NCI-H524 (cell line): ENCODE measurements at regions not wholly inside any gene's neighbourhood (a gene's known extent, or its start where the extent isn't known, plus 50 kb on each side); places are given as distances from the start of the nearest gene placed in this dataset.

ENCODE experiments used
- DNase-seq, 2 experiments: peaks; one replicate each; lab custom pipeline; 2025; lab: John Stamatoyannopoulos, UW

DNA sequence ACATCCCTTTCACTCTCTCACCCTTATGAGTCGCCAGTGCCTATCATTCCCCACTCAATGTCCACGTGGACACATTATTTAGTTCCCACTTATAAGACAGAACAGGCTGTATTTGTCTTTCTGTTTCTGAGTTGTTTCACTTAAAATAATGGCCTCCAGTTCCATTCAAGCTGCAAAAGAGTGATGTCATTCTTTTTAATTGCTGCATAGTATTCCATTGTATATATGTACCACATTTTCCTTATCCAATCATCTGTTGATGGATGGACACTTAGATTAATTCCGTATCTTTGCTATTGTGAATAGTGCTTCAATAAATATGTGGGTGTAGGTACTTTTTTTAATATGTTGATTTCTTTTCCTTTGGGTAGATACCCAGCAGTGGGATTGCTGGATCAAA lies 79.1 kb downstream of the ZNF365 start:
- DNase-seq: no peak

DNA sequence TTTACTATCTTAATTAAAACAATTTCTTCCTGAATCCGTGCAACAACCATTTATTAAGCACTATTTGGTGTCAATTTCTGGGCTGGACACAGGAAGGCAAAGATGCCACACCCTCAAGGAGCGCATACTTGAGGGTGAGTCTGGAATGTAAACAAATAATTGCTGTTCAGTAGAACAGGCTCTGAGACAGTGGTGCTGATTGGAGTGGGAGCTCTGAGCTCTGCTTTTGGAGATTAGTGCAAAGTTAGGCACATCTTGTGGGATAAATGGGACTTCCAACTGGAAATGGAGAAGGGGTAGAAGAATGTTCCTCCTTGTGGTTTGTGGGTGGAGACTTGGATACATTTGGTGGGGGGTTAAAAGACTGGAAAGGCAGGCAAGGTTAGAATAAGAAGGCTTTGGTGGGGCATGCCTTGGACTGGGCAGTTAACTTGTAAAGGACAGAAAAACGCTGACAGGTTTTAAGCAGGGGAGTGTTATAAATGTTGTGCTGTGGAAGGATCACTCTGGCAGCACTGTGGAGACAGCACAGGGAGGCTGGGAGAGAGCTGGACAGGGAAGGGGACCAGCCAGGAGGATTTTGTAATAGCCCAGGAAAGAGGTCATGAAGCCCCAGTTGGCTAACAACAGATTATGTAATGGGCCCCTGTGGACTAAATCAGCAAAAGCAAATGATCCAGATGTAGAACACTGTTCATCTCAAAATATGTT lies 80.7 kb downstream of the ZNF365 start:
- no peak for DNase-seq

DNA sequence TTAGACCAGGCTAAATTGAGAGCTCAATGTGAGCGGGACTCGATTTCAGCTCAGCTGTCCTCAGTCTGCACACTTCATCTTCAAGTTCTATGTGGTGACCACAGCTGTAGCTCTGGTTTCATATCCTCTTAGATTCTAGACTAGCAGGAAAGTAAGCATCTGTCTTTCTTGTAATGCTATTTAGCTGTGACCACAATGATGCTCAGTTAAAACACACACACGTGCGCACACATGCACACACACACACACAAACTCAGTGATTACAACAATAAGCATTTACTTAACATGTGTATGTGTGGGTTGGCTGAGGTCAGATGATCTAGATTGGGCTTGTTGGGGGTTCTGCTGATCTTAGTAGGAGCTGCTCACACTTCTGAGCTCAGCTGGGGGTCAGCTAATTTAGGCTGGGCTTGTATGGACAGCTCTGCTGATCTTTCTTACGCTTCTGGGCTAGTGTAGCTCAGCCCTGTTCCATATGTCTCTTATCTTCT lies 82.5 kb downstream of the ZNF365 start:
- DNase-seq: no peak

DNA sequence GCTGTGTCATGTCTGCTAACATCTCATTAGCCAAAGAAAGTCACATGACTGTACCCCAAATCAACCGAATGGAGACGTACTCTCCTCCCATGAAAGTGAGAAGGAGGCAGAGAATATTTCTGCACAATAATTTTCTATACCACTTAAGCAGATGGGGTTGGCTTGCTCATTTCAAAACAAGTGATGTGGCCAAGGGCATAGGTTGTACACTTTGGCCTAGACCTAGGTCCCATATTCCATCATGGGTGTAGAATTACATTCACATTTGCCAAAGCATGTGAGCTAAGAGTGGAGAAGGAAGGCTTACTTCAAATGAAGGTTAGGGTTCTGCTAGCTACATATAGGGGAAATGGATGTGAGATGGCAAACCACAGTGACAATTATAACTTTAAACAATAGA lies 83.0 kb downstream of the ZNF365 start:
- no peak for DNase-seq

DNA sequence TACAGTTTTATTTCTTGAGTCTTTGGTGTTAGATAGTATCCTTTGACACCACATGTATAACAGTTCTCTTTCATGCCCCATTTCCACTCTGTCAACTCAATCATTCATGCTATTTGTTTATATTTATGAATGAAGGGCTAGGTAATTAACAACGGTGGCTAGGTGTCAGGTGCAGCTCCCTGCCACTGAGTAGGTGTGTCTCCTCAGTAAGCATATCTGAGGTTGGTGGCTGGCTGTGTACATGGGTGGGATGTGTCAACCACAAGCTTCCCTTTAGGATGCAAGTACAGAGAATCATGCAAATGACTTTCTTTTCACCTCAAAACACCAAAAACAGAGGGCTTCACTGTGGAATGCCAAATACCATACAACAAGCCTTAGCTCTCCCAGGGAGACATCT lies 83.4 kb downstream of the ZNF365 start:
- DNase-seq: no peak

DNA sequence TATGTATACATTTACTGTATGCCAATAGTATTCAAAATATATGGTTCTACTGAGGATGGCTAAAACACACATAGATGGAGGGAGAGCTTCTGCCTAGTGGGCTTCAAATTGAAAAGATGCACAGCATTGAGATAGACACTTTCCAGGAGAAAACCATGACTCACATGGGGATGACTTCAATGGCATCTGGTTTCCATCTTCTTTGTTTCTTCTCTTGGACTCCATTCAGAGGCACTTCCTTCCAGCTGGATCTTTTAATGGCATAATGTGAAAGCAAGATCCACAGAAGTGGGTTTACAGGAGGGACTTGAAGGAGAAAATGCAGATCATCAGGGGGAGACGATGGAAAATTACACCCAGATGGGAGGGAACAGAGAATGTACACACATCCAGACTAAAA lies 84.9 kb downstream of the ZNF365 start:
- DNase-seq: no peak

DNA sequence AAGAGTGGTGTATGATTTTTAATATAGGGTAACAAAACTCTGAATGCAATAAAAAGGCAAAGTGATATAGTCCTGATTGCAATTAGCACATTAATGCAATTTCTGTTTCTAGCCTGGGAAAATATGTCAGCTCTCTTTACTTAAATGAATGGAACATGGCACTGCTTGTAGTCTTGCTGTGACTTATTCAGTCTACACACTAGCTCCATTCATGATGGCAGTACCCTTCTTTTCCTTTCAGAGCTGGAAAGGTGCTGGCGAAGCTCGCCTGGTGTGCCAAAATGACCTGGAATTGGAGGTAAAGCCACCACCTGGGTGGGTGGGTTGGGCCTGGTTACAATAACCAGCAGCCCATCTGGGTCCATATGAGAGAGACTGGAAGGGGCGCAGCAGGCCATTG lies 85.3 kb downstream of the ZNF365 start:
- DNase-seq: no peak

DNA sequence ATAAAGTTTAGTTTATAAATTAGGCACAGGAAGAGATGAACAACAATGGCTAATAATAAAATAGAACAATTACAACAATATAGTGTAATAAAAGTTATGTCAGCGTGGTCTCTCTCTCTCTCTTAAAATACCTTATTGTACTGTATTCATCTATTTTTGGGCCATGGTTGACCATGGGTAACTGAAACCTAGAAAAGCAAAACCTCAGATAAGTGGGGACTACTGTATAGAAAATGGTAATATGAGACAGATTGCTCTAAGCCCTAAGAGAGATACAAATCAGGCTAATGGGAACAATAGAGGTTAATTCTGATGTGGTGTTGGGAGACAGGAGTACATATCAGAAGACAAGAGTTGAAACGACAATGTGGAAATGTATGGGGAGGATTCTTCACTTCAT lies 86.2 kb downstream of the ZNF365 start:
- no peak for DNase-seq

DNA sequence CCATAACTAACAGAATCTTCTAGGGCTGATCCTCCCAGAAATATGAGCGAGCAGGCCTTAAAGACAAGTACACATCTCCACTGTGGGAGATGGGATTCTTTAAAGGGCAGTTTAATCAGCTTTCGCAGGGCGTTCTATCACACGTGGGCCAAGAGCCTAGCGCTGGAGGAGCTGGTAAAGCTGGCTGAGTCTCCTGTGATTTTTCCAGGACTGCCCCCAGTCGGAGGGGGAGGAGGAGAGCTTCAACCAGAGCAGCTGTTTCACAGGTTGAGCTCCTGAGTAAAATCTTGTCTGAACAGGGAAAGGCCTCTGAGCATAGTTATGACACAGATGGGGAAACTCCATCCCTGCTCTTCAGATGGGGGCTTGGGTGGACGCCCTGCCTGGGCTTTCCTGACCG lies 87.0 kb downstream of the ZNF365 start:
- no peak for DNase-seq

DNA sequence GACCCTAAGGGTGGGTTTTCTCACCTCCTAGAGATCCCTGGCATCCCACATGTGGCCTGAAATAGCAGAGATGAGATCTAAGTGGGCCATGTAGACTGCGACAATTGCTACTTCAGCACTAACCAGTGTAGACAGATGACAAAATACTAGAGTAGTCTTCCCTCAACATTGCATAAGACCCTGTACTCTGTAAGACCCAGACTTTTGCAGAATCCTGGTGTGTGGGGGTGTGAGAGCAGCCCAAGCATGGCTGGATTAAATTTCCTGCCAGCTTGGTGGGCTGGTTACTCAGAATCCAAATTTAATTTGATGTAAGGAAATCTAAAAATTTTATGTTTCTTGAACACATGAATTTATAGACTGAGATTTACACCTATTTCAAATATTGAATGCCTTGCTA lies 88.3 kb downstream of the ZNF365 start:
- no peak for DNase-seq

DNA sequence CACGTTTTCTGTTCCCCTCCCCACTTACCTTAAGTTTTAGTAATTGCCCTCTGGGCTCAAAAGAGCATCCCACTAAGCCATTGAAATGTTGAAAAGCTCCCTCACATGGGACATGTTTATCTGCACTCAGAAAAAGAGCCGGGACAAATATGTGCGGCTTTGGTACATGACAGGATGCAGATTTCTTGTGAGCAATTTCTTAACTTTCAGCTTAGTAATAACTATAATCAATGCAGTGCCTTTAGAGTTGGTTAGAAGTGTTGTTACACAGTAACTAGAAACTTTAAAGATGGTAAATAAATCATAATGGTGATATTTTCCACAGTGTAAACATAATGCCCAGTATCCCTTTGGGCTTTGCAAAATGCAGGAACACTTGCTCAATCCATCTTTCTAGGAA lies 89.2 kb downstream of the ZNF365 start:
- DNase-seq: no peak

DNA sequence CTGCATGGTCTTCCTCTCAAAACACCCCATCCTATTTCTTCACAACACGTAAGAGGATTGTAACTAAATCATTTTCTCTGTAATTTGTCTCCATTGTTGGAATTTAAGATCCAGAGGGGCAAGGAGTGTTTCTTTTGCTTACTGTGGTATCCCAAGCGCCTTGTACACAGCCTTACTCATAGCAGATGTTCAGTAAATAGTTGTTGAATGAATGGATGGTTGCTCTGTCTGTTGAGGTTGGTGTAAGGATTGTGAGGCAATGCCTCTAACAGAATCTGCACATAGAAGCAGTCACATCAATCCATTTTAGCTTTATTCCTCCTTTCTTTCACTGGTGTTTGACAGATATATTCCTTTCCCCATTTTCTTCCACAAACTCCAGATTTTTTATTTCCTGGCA lies 90.1 kb downstream of the ZNF365 start:
- no peak for DNase-seq

DNA sequence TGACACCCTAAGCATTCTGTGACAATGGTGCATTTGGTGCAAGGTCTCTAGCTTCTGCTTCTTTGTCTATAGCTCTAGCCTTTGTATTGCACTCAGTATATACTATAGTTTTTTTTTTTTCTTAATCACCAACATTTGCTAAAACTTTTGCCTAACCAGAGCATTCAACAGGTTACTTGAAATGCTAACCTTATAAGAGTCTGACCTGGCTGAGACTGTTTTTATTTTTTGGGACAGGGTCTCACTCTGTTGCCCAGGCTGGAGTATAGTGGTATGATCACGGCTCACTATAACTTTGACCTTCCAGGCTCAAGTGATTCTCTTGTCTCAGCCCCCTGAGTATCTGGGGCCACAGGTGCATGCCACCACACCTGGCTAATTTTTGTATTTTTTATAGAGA lies 92.4 kb downstream of the ZNF365 start:
- DNase-seq: no peak

DNA sequence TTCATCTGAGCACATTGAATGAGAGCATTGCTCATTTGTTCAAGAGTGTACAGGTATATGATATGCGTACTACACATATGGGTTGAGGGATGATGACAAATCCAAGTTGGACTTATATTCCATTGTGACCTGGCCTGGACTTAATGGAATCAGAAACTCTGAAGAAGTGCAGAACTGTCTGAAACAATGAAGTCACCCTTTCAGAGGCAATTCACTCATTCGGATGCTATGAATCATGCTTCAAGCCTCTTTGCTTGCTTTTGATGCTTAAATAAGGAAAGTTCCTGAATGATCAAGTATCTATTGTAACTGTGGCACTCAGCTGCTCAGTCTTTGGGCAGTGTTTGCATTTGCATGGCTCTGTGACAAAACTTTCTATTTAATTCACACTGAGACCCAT lies 93.4 kb downstream of the ZNF365 start:
- no peak for DNase-seq

DNA sequence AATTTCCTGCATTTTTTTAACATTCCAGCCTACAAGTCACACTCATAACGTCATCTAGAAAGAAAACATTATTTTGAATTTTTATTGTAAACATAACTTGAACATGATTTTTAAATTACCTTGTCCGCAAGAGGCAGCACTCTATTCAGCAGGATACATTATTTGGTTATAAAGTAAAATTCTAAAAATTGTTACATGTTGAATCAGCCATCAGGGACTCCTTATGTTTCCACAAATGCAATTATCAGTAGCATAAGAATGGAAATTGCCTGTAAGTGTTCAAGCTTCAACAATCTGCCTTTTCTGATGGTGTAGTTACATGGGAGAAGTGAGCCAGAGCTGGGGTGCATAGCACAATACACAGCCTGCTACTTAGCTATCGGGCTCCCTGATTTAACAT lies 97.5 kb downstream of the ZNF365 start:
- DNase-seq: no peak

DNA sequence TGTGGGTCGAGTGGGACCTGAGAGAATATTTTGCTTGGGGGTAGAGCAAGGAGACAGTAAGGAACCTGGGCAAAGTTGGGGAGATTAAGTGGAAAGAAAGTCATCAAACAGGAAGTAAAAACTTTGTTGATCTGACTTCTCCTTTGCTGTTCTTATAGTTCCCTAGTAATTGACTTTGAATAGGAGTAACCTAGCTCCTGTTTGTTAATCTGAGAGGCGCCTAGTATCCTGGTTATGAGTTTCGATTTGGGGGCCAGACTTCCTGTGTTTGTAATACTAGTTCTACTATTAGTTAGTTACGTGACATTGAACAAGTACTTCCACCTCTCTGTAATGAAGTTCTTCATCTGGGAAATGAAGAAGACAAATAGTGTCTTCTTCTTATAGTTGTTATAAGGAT lies 99.1 kb downstream of the ZNF365 start:
- DNase-seq: no peak

DNA sequence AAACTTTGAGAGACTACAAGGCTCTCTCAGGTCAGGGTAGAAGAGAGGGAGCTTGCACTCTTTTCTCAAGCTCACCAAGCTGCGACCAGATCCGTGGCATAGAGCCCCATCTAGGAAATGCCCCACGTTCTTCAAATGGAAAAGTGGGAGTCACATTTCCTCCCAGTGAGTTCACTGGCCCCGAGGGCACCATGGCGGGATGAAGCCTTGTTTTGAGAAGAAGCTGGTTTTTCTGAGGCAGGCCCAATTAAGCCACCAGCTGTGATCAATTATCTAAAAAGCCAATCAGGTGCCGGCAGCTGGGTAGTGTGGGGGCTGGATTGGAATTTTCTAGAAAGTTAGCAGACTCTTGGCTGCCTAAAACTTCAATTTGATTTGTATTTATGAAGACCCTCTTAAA lies 101.4 kb downstream of the ZNF365 start:
- DNase-seq: no peak

DNA sequence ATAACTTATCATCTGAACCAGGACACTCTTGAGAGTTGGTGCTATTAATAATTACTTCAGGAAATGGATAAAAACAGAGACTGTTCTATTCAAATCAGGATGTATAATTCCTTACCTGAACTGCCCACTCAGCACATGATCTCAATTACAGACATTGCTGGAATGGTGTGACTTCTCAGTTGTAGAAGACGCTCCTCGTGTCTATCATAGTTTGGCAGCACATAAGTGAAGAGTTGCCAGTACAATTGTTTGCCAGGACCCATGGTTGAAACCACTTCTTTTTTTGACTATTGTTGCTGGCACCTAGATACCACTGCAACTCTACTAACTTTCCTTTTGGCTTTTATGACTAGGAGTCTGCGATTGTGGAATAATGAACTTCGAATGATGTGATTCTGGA lies 105.4 kb downstream of the ZNF365 start:
- DNase-seq: no peak

DNA sequence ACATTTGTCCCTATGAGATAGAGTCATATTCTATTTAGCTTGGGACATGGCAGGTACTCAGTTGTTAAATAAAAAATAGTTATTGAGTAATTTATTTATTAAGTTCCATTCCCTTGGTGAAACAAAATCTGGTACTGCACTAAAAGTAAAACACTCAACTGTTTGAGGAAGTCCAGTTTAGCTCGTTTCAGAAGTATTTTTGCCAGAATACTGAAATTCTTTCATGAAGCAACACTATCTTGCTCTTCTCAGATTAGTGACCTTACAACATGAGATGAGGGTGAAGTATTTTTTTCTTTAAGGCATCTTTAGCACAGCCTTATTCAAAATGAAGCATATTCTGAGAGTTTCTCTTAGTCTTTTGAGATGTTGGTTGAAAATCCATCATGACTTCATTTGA lies 106.0 kb downstream of the ZNF365 start:
- DNase-seq: no peak

DNA sequence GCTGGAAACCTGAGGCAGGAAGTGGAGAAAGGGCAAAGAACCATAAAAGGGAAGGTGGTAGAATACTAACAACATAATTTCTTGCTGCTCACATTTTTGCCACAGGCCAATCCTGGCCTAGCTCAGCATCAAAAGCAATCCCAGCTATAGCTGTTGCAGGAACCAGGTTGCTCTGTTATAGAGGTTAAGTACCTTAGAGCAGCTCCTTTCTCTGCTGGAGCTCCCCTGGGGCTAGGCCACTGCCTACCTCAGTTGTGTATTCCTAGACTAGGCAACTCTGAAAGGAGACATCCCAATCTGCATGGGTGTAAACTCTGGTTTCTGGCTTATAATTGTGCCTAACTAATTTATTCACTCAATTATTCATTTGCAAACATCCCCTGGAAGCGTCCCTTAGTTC lies 108.4 kb downstream of the ZNF365 start:
- no peak for DNase-seq

DNA sequence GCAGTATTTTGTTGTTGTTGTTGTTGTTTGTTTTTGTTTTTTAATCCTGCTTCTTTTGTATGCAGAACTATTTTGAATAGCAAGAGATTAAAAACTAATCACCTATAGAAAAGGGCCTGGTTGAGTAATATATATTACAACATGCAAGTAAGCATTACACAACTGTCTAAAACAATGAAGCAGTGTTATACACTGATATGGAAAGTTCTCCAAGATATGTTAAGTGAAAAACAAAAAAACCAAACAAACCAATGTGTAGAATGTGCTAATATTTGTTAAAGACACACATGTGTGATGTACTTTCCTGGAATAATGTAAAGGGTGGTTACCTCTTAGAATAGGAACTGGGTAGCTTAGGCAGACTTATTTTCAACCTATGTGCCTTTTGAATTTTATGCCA lies 117.4 kb downstream of the ZNF365 start:
- DNase-seq: no peak

DNA sequence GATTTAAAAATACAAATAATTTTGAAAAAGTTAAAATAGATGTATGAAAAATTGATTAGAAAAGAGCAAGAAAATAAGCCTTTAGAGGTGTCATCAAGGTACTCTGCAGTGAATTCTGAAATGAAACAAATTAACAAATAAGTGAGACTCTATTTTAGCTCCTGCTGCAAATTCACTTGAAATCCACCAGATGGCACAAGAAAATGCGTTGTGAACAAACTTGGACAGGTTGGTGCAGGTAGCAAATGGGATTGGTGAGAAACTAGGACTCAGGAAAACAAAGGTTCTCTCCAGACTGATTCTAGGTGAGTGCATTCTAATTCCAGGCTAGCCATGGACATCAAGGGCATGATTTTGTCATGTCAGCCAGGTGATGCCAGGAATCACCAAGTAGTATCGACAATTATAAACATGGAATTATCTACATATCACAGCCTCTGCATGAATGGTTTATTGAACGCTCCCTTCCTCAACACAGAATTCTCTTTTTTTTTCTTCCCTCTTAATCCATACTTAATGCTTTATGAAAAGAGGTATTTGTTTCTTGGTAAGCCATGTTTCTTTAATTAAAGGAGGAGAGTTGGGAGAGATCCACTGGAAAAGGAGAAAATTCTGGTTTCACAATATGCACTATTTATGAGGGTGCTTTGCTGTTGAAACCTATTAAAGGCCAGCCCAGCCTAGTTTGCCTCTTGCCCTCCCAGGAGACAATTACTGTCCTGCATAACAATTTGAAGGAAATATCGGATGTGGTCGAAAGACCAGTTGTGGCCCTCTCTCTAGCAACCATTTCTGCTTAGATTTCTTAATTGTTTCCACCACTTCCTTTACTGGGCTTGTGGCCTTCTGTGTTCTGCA lies 118.1 kb downstream of the ZNF365 start:
- DNase-seq: peak in 1 of 2 experiments; percentile 7

DNA sequence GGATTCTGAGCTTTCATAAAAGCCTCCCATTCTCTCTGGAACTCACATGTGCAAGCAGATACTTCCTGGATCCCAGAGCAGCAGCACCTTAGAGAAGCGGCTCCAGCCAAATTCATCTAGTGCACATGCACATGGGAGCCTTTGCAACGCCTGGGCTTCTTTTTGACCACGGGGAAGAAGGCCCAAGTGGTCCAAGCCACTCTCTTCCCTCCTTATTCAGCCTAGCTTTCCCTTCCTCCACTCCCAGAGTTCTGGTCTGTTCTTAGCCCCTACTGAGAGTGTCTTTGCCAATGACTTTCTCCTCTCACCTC lies 118.7 kb downstream of the ZNF365 start:
- no peak for DNase-seq

DNA sequence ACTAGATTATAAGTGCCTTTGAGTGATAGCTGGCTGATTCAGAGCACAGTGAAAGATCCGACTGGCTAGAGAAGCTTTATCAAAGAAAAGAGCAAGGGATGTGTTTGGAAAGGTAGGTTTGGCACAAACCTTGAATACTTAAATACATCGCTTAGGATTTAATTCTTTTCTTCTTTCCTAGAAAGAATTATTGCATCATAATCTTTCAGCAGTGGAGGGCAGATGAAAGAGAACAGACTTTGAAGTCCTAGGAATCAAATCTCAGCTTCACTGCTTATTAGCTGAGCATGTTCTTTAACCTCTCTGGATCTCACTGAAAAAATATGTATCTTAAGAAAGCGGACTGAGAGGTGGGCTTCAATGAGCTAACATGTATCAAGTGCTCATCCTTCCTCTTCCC lies 122.8 kb downstream of the ZNF365 start:
- no peak for DNase-seq
